ENCODE measurements at regions not wholly inside any gene's neighbourhood (a gene's known extent, or its start where the extent isn't known, plus 50 kb on each side); places are given as distances from the start of the nearest gene placed in this dataset.
"Not testable (repeated sequence)": the region's sequence is repeated elsewhere in the genome, so short reads cannot be mapped to it uniquely, and the experiment has no call there.

DNA sequence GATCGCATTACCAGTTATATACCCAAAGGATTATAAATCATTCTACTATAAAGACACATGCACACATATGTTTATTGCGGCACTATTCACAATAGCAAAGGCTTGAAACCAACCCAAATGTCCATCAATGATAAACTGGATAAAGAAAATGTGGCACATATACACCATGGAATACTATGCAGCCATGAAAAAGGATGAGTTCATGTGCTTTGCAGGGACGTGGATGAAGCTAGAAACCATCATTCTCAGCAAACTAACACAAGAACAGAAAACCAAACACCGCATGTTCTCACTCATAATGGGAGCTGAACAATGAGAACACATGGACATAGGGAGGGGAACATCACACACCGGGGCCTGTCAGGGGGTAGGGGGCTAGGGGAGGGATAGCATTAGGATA, 495.8 kb downstream of the AACS start:
- not testable (repeated sequence) for DNase-seq (ENCODE audit: low read depth in 2 of 2)

DNA sequence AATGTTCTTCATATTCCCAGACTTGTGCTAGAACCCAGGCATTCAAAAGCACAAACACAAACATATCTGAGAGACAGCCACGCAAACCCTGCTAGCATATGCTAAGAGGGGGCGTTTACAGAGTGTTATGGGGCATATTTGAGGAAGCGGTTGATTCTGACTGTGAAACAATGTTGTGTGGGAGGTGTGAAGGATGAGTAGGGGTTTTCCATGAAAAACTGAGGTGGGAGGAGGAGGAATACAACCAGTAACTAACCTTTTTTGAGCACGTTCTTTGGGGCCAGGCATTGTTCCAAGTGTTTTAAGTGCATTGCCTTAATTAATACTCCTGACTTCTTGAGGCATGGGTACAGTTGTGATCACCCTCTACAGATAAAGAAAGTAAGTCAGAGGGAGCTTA, 499.5 kb downstream of the AACS start:
- DNase-seq (ENCODE audit: low read depth in 2 of 2): no peak

DNA sequence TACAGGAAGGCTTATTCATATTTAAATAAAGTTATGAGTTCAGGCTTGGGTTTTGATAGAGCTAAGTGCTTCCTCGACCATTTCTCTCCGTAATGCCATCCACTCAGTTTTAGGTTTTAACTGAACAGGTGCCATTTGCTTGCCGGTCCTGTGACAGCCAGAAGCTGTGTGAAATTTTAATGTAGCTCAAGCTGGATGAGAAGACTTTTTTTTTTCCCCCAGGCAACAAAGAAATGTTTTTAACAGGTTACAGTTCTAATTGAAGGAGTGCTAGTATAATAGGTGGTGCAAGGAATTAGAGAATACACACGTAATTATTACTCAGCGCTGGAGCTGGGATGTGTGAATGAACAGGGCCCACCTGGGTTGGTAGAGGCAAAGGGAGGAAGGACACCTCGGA, 502.3 kb downstream of the AACS start:
- no peak for DNase-seq (ENCODE audit: low read depth in 2 of 2)

DNA sequence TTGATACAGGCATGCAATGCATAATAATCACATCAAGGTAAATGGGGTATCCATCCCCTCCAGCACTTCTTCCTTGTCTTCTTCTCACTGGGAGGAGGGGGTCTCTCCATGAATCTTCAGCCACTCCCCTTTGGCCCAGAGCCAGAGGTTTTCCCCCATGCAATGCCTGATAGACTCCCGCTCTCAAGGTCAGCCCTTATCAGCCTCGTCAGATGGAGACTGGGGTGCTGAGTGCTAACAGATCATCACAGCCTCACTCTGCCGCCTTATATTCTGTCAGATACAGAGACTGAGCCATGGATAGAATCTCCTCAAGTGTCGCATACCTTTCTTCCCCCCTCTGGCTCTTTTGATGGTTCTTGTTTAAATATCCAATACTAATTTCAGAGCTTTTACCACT, 503.1 kb downstream of the AACS start:
- DNase-seq (ENCODE audit: low read depth in 2 of 2): no peak

DNA sequence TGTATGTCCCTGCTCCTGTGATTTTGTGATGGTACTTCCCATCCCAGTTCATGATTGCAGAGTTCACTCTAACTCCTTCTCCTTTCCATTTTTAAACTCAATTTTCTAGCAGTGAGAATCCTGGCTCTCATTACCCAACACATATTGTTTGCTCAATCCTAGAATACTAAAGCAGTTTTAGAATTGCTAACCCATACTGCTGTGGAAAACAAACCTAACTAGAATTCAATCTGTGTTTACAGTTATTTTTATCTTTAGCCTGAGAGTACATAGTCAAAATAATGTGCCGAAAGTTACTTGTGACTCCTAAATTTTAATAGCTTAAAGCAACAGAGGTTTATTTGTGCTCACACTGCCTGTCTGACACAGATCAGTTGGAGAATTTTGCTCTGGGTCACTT, 508.0 kb downstream of the AACS start:
- DNase-seq (ENCODE audit: low read depth in 2 of 2): no peak

DNA sequence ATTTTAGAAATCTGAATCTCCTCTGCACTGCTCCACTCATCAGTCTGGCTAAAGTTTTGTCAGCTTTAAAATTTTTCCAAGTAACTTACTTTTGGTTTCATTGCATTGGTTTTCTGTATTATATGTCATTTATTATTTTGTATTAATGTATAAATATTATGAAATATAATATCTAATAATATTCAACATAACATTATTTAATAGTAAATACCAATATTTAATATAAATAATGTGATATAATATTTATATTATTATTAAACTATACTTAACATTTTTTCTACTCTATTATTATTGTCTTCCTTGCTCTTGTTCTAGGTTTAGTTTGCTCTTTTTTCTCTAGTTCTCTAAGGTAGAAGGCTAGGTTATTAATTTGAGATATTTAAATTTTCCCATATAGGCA, 512.1 kb downstream of the AACS start:
- DNase-seq (ENCODE audit: low read depth in 2 of 2): no peak

DNA sequence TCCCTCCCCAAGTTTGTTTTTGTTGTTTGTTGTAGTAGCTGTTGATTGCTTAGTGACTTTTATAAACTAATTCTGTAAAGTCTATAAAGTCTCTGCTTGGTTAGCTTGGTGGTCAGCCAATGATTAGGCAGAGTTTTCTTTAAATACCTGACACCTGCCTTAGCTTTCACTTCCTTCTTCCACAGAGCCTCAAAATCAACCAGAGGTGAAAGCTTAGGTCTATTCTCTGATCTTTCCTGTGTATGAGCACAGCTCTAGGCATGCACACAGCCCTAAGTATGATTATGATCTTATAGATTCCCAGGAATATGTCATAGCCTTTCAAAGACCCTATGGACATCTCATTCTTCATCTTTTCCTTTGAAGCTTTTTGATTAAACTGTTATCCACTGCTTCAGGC, 514.7 kb downstream of the AACS start:
- no peak for DNase-seq (ENCODE audit: low read depth in 2 of 2)

DNA sequence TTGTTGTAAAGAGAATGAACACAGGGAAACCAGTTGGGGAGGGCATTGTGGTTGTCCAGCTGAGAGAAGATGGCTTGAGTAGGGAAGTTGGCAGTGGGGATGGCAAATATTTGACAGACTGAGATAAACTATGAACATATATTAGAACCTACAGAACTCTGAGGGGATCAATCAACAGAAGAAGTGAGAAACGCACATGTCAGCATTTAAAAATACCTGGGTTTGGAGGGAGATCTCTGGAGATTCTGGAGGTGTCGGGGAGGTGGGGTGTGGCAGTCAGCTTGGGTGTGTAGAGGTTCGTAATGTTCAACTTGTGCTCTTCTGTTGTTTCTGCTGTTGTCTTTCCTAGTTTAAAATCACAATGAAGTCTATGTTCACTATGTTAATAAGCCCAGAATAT, 517.8 kb downstream of the AACS start:
- no peak for DNase-seq (ENCODE audit: low read depth in 2 of 2)

DNA sequence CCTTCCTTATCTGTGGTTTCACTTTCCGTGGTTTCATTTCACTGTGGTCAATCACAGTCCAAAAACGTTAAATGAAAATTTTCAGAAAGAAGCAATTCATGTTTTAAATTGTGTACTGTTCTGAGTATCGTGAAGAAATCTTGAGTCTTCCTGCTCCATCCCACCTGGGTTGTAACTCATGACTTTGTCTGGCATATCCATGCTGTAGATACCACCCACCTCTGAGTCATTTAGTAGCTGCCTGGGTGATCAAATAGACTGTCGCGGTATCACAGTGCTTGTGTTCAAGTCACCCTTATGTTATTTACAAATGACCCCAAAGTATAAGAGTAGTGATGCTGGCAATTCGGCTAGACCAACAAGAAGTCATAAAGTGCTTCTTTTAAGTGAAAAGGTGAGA, 521.2 kb downstream of the AACS start:
- DNase-seq (ENCODE audit: low read depth in 2 of 2): no peak

DNA sequence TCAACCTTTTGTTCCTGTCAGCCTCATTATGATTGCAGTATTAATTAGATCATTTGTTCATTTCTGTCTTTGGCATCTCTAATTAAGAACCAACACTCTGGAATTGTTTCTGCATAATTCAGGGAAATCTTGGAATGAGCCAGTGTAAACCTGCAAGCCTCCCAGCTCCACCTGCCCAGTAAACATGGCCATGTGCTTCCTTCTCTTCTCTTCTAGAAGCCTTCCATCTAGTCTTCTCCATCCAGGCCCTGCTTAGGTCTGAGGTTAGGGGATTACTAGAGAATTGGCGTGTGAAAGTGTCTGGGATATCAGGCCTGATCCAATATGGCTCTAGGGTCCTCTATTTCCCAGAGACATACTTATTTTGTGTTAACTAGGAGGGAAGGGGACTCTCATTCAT, 528.0 kb downstream of the AACS start:
- no peak for DNase-seq (ENCODE audit: low read depth in 2 of 2)

DNA sequence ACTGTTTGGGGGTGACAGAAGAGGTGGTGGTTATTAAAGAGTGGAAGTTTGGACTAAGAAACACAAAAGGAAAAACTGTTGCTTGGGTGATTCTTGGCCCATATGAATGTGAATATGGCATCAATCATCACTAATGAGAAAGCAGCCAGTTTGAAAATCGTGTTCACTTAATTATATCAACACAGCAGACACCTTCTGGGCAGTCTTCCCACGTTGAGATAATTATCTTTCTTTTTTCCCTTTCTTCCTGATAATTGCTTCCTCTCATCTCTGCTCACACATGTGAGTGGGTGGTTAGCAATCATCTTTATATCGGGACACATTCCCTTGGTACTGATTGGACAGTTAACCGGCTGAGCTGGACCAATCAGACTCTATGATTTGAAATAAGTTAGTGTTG, 539.7 kb downstream of the AACS start:
- DNase-seq (ENCODE audit: low read depth in 2 of 2): no peak

DNA sequence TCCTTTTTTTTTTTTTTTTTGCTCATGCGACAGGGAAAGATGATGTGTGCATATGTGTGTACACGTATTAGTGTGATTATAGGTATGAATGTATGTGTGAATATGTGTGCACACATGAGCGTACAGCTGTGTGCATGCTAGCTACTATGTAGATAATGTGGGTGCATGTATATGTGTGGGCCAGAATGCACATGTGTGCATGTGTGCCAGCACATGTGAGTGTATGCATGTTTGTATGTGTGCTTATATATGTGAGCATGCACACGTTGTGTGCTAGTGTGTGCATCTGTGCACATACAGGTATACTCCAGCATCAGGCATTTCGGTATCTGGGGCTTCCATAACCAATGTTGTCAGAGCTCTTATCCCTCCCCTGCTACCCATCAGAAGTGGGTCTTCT, 541.1 kb downstream of the AACS start:
- DNase-seq (ENCODE audit: low read depth in 2 of 2): no peak

DNA sequence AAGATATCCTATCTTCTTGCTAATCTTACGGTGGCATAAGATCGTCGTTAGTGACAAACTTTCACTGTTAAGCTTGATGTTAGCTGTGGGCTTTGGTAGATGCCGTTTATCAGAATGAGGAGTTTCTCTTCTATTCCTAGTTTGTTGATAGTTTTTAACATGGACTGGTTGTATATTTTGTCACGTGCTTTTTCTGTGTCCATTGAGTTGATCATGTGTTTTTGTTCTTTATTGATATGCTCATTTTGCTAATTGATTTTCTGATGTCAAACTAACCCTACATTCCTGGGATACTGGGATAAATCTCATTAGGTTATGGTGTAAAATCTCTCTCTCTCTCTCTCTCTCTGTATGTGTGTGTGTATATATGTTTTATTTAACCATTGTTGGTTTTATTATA, 545.1 kb downstream of the AACS start:
- DNase-seq (ENCODE audit: low read depth in 2 of 2): no peak

DNA sequence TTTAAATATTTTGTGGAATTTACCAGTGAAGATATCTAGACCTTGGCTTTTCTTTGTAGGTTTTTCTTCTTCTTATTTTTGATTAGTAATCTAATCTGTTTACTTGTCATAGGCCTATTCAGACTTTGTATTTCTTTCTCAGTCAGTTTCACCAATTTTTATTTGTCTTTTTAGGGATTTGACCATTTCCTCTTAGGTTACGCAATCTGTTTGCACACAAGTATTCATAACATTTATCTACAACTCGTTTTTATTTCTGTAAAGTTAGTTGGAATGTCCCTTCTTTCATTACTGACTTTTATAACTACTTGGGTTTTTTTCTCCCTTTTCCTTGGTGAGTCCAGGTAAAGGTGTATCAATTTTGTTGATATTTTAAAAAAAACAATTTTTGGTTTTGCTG, 545.7 kb downstream of the AACS start:
- no peak for DNase-seq (ENCODE audit: low read depth in 2 of 2)

DNA sequence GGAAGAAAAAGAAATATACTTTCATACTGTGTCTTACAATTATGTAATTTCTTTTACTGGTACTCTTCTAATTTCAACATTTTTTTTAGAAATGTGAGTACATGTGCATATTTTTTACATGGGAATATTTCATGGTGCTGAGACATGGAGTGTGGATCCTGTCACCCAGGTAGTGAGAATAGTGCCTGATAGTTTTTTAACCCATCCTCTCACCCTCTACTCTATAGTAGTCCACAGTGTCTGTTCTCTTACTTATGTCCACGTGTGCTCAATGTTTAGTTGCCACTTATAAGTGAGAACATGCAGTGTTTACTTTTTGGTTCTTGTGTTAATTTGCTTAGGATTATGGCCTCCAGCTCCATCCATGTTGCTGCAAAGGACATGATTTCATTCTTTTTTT, 548.8 kb downstream of the AACS start:
- no peak for DNase-seq (ENCODE audit: low read depth in 2 of 2)

DNA sequence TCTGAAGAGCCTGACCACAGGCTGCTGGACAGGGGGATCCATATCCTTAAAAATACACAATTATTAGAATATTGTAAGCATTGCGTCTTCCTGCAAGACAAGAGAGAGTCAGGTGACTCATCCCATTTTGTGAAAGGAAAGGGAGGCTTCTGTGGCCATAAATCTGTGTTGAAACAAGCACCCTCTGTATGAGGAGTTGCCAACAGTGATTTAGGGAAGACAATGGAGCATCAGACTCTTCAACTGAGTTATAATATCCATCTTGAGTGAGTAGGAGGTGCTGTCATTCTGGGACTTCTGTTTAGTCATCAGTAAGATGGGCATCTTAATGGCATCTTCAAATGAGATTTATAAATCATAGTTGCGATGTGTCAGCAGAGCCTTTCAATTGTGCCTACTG, 554.5 kb downstream of the AACS start:
- no peak for DNase-seq (ENCODE audit: low read depth in 2 of 2)

DNA sequence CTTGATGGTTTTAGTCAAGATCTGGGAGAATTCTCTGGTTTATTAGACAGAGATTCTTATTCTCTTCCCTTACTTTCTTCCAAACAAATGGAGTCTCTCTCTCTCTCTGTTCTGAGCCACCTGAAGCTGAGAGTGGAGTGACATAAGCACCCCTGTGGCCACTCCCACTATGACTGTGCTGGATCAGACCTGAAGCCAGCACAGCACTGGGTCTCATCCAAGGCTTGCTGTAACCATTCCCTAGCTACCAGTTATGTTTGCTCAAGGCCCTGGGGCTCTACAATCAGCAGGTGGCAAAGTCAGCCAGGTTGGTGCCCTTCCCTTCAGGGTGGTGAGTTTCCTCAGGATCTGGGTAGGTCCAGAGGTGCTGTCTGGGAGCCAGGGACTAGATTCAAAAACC, 568.5 kb downstream of the AACS start:
- no peak for DNase-seq (ENCODE audit: low read depth in 2 of 2)

DNA sequence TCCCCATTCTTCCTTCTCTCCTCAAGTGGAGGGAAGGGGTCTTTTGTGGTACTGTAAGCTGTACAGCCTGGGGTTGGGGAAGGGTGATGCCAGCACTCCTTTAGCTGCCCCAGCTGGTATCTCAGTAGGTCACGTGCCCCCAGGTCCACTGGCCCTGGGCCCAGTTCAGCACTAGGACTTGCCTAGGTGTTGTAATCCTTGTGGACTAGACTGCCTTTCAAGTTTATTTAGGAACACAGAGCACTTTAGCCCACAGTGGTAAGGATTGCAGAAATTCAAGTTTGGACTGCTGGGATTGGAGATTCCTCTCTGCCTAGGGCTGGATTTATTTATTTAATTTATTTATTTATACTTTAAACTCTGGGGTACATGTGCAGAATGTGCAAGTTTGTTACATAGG, 569.6 kb downstream of the AACS start:
- no peak for DNase-seq (ENCODE audit: low read depth in 2 of 2)

DNA sequence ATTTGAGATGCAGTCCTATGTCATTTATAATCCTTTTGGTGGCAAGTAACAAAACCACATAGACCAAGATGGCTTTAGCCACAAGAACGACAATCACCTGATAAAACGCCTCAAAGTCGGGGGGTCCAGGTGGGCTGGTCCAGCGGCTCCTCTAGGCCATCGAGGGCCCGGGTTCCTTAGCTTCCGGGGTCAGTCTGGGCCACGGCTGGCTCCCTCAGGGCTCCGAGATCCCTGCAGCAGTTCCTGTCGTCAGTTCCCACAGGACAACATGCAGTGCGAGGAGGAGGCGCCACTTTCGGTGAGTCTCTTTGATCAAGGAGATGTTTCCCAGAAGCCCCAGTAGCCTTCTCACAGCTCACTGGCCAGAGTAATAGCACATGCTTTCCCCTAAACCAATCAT, 574.6 kb downstream of the AACS start:
- no peak for DNase-seq (ENCODE audit: low read depth in 2 of 2)

DNA sequence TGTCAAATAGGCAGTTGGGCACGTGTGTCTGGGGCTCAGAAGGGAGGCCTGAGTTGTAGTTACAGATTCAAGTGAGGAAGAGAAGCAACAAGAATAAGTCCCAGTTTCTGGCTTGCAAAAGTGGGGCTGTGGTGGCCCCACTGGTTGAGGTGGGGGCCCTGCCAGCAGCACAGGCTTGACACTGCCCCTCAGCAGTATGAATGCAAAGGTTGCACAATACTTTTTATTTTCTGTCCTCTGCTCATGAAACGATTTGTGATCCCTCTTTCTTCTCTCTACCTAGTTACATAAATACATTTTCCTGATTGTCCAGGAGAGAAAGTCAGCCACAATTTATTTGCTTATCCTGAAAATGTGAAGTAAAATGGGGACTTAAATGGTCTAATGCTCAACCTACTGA, 577.8 kb downstream of the AACS start:
- no peak for DNase-seq (ENCODE audit: low read depth in 2 of 2)

DNA sequence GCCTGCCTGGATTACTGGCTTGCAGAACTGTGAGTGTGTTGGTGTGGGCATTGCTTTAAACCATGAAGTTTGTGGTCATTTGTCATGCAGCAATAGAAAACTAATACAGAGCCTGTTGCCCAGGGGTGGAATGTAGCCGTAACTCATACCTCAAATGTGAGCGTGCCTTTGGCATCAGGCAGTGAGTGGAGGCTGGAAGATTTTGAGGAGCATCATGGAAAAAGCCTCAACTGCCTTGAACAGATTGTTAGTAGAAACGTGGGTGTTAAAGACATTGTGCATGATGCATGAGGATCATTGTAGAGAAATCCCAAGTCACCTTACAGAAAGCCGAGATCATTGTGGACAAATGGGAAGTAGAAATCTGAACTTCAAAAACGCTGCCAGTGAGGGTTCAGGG, 580.5 kb downstream of the AACS start:
- no peak for DNase-seq (ENCODE audit: low read depth in 2 of 2)

DNA sequence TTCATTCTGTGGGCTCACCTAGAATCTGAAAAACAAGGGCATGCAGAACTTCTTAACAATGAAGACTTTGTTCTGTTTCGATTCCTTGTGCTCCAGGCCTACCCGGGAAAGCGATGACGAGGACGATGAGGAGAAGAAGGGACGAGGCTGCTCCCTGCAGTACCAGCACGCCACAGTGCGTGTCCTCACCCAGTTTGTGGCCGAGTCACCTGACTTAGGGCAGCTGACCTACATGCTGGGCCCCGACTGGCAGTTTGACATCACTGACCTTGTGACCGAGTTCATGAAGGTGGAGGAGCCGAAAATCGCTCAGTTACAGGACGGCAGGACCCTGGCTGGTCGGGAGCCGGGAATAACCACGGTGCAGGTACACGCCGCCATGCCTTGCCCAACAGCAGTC, 585.4 kb downstream of the AACS start:
- DNase-seq (ENCODE audit: low read depth in 2 of 2): no peak

DNA sequence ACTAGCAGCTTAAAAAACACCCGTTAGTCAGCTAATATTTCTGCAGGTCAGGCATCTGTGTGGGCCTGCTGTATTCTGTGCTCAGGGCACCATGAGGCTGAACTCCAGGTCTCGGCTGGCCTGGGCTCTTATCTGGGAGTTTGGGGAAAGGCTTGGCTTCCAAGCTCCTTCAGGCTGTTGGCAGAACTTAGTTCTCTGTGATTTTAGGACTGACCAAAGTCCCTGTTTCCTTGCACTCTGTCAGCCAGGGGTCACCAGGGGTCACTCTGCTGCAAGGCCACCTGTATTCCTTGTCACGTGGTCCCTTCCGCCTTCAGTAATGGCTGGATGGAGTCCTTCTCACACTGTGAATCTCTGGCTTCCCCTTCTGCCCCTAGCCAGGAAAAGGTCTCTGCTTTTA, 586.4 kb downstream of the AACS start:
- DNase-seq (ENCODE audit: low read depth in 2 of 2): no peak

DNA sequence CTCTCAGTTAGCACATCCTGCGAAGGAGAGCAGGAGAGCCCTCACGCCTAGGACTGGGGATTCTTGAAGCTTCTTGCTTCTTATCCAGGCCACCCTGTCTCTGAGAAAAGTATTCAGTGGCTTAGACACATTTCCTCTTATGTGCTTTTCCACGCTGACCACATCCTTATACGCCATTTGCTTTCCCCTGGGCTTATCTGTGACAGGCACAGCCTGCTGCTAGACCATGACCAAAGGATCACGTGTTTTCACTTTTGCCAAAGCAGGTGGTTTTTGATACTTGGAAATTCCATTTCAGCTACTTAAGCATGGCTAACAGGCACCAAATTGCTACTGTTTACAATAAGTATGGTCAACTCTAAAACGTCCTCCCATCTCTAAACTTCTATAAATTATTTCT, 587.4 kb downstream of the AACS start:
- DNase-seq (ENCODE audit: low read depth in 2 of 2): no peak

DNA sequence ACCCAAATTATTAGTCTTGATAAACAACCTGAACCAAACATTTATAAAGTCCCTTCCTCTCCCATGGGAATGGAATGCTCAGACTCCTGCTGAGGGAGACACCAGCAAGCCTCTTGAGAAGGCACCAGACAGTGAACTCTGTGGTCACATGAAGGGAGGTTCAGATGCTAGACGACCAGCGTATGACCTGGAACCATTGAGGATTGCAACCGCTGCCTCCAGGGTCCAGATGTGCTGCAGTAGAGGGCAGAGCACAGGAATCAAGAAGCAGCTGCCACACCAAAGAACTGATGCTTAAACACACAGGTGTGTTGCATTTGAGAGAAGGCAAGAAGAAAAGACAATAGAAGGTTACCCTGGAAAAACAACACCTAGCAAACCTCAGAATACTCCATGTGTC, 592.4 kb downstream of the AACS start:
- DNase-seq (ENCODE audit: low read depth in 2 of 2): no peak
